Tibial nerve (tissue), 4 donors: ENCODE measurements at regions not wholly inside any gene's neighbourhood (a gene's known extent, or its start where the extent isn't known, plus 50 kb on each side); places are given as distances from the start of the nearest gene placed in this dataset.

Experiments used
- DNase-seq, 2 donors: peaks; one replicate each; pipeline ENCODE4 v3.0.0-alpha.2; 2019; ENCODE audit warnings: low spot score in 2 of 2
- H3K27ac ChIP-seq, 4 donors: fragments of 200-600 bp; sonication (generic) in 3 of 4; one replicate each; pipeline ENCODE4 v1.5.1; 2017 to 2019; ENCODE audit warnings: mild to moderate bottlenecking in 1 of 4
- H3K27me3 ChIP-seq, 2 donors: fragments of 200-600 bp; sonication (generic) in 1 of 2; one replicate each; pipeline versions ENCODE4 v1.5.1 to v1.6.0; 2017 to 2019
- H3K36me3 ChIP-seq, 3 donors: fragments of 200-600 bp; sonication (generic); one replicate each; pipeline ENCODE4 v1.5.1; 2018 to 2019
- H3K4me1 ChIP-seq, 4 donors: fragments of 200-600 bp; sonication (generic) in 3 of 4; one replicate each; pipeline ENCODE4 v1.5.1; 2017 to 2019
- H3K4me3 ChIP-seq, 4 donors: fragments of 200-600 bp; sonication (generic) in 3 of 4; one replicate each; pipeline ENCODE4 v1.5.1; 2017 to 2019; ENCODE audit warnings: mild to moderate bottlenecking in 1 of 4, moderate library complexity in 1 of 4
- H3K9me3 ChIP-seq, 4 donors: fragments of 200-600 bp; sonication (generic) in 3 of 4; one replicate each; pipeline ENCODE4 v1.5.1; 2017 to 2019
- CTCF ChIP-seq, 5 experiments: fragments of 200-600 bp in 3 of 5; fragments of 450-650 bp in 2 of 5; sonication (generic) in 3 of 5; IDR thresholded peaks; one replicate each; pipeline ENCODE4 v1.5.1; 2016 to 2019; ENCODE audit warnings: antibody characterized with exemption in 5 of 5, mild to moderate bottlenecking in 3 of 5, moderate library complexity in 2 of 5
- EP300 ChIP-seq, 2 donors: sonication (generic); formaldehyde crosslinking; IDR thresholded peaks; one replicate each; pipeline ENCODE4 v1.6.1; 2017; ENCODE audit warnings: antibody characterized with exemption in 2 of 2, mild to moderate bottlenecking in 1 of 2
- POLR2A ChIP-seq, 2 donors: fragments of 450-650 bp; IDR thresholded peaks; one replicate each; pipeline ENCODE4 v1.6.1; 2017; ENCODE audit warnings: antibody characterized with exemption in 2 of 2, mild to moderate bottlenecking in 2 of 2, moderate library complexity in 2 of 2
- WGBS, 2 donors: methylation state at CpG; one replicate each; pipeline ENCODE4 v1.1.5; 2018; 5-methylcytosine and 5-hydroxymethylcytosine counted together

GRCh38 chr6:132052096-132052495 is 100.9 kb upstream of the CCN2 start:
- H3K4me1 ChIP-seq = no peaks in the 10 kb centered on the region
- no peak overlapping the region for H3K4me3 ChIP-seq
- no peaks in the 10 kb centered on the region for H3K36me3 ChIP-seq
- no peak overlapping the region for H3K27ac ChIP-seq
- 33 to 34% methylated on average over 1 of the region's 1 CpG for WGBS, 2 donors
- no peak for DNase-seq
- peaks cover 0 to 11% (median 0%) of the 10 kb centered on the region in 4 donors for H3K9me3 ChIP-seq
- no peaks in the 10 kb centered on the region for H3K27me3 ChIP-seq
- TF ChIP-seq EP300 (IDR thresholded peaks at IDR 0.05) (no peak), CTCF (IDR thresholded peaks at IDR 0.05) (no peak), POLR2A (IDR thresholded peaks at IDR 0.05) (no peak)

- H3K4me1 ChIP-seq = no peaks in the 10 kb centered on the region
- H3K27me3 ChIP-seq = no peaks in the 10 kb centered on the region
- no peak for DNase-seq
- H3K4me3 ChIP-seq = no peak overlapping the region
- peaks cover 0 to 7% (median 0%) of the 10 kb centered on the region in 4 donors for H3K9me3 ChIP-seq
- TF ChIP-seq POLR2A (IDR thresholded peaks at IDR 0.05) = no peak
- no peak for TF ChIP-seq EP300 (IDR thresholded peaks at IDR 0.05)
- H3K36me3 ChIP-seq = no peaks in the 10 kb centered on the region
- WGBS, 2 donors = 89 to 91% methylated on average over 1 of the region's 1 CpG
- no peak overlapping the region for H3K27ac ChIP-seq
Measured at GRCh38 chr6:132045877-132046276, 94.7 kb upstream of the CCN2 start.

GRCh38 chr6:132043148-132043547 is 92.0 kb upstream of the CCN2 start:
- Histone ChIP-seq H3K27ac (no peak overlapping the region), H3K4me1 (no peaks in the 10 kb centered on the region), H3K27me3 (no peaks in the 10 kb centered on the region), H3K9me3 (peaks cover 0 to 2% (median 0%) of the 10 kb centered on the region in 4 donors), H3K36me3 (no peaks in the 10 kb centered on the region), H3K4me3 (no peak overlapping the region)
- DNase-seq = no peak
- TF ChIP-seq POLR2A (IDR thresholded peaks at IDR 0.05) = no peak
- whole genome bisulfite sequencing, 2 donors = 85 to 94% methylated on average over 5 of the region's 5 CpGs

GRCh38 chr6:132041706-132042105 is 90.5 kb upstream of the CCN2 start:
- Histone ChIP-seq H3K27me3 (no peaks in the 10 kb centered on the region), H3K4me1 (no peaks in the 10 kb centered on the region), H3K27ac (no peak overlapping the region), H3K9me3 (no peaks in the 10 kb centered on the region), H3K36me3 (no peaks in the 10 kb centered on the region), H3K4me3 (no peak overlapping the region)
- 95 to 96% methylated on average over 3 of the region's 3 CpGs for WGBS, 2 donors
- no peak for DNase-seq
- no peak for TF ChIP-seq POLR2A (IDR thresholded peaks at IDR 0.05)
- no peak for TF ChIP-seq EP300 (IDR thresholded peaks at IDR 0.05)
- TF ChIP-seq CTCF (IDR thresholded peaks at IDR 0.05) = no peak

GRCh38 chr6:132028029-132028428 is 76.9 kb upstream of the CCN2 start:
- H3K36me3 ChIP-seq = no peaks in the 10 kb centered on the region
- no peak overlapping the region for H3K4me3 ChIP-seq
- no peak for DNase-seq
- no peaks in the 10 kb centered on the region for H3K4me1 ChIP-seq
- H3K27ac ChIP-seq = no peak overlapping the region
- 97% methylated on average over 1 of the region's 1 CpG for WGBS, 2 donors
- TF ChIP-seq POLR2A (IDR thresholded peaks at IDR 0.05) = no peak
- no peak for TF ChIP-seq EP300 (IDR thresholded peaks at IDR 0.05)
- TF ChIP-seq CTCF (IDR thresholded peaks at IDR 0.05) = no peak
- no peaks in the 10 kb centered on the region for H3K27me3 ChIP-seq
- no peaks in the 10 kb centered on the region for H3K9me3 ChIP-seq

- H3K27ac ChIP-seq = no peak overlapping the region
- H3K4me1 ChIP-seq = peaks cover 0 to 18% (median 2%) of the 10 kb centered on the region in 4 donors
- no peaks in the 10 kb centered on the region for H3K9me3 ChIP-seq
- no peaks in the 10 kb centered on the region for H3K27me3 ChIP-seq
- TF ChIP-seq POLR2A (IDR thresholded peaks at IDR 0.05) (no peak), CTCF (IDR thresholded peaks at IDR 0.05) (no peak), EP300 (IDR thresholded peaks at IDR 0.05) (no peak)
- H3K4me3 ChIP-seq = no peak overlapping the region
- 81 to 94% methylated on average over 5 of the region's 5 CpGs for WGBS, 2 donors
- no peaks in the 10 kb centered on the region for H3K36me3 ChIP-seq
- DNase-seq = no peak
Measured at GRCh38 chr6:132025468-132025867, 74.3 kb upstream of the CCN2 start.
